ENCODE measurements at regions not wholly inside any gene's neighbourhood (a gene's known extent, or its start where the extent isn't known, plus 50 kb on each side); places are given as distances from the start of the nearest gene placed in this dataset.

GRCh38 chr2:234300391-234300925 lies 196.4 kb downstream of the ARL4C start:
- Histone ChIP-seq H3K27ac (no peak overlapping the region), H3K4me1 (no peaks in the 10 kb centered on the region), H3K4me3 (no peak overlapping the region), H3K36me3 (no peaks in the 10 kb centered on the region), H3K27me3 (no peaks in the 10 kb centered on the region), H3K9me3 (no peaks in the 10 kb centered on the region)
- ATAC-seq (peak in 2 of 4 donors; percentile 15 to 29), FAIRE-seq (no peak), DNase-seq (no peak)
- intact Hi-C loops (cut with DNase I): no loop called here
- WGBS, 2 donors: 72 to 77% methylated on average over 6 of the region's 6 CpGs
- TF ChIP-seq CTCF (IDR thresholded peaks at IDR 0.05): no peak

GRCh38 chr2:234298918-234299317 lies 198.0 kb downstream of the ARL4C start:
- intact Hi-C loops (cut with DNase I): no loop called here
- DNase-seq: no peak
- H3K4me1 ChIP-seq: no peaks in the 10 kb centered on the region
- 59 to 61% methylated on average over 3 of the region's 3 CpGs for WGBS, 2 donors
- H3K4me3 ChIP-seq: no peak overlapping the region
- ATAC-seq: no peak
- no peak for FAIRE-seq
- no peak for TF ChIP-seq CTCF (IDR thresholded peaks at IDR 0.05)
- no peaks in the 10 kb centered on the region for H3K9me3 ChIP-seq
- H3K27me3 ChIP-seq: no peaks in the 10 kb centered on the region
- no peak overlapping the region for H3K27ac ChIP-seq
- H3K36me3 ChIP-seq: no peaks in the 10 kb centered on the region

GRCh38 chr2:234296991-234297390 lies 199.9 kb downstream of the ARL4C start:
- H3K4me3 ChIP-seq: no peak overlapping the region
- FAIRE-seq: no peak
- no peak for TF ChIP-seq CTCF (IDR thresholded peaks at IDR 0.05)

GRCh38 chr2:234293973-234294372 lies 202.9 kb downstream of the ARL4C start:
- 86 to 95% methylated on average over 4 of the region's 4 CpGs for WGBS, 2 donors
- no peak for TF ChIP-seq CTCF (IDR thresholded peaks at IDR 0.05)
- H3K36me3 ChIP-seq: no peaks in the 10 kb centered on the region
- ATAC-seq (no peak), DNase-seq (no peak), FAIRE-seq (no peak)
- no peak overlapping the region for H3K27ac ChIP-seq
- no peaks in the 10 kb centered on the region for H3K27me3 ChIP-seq
- H3K9me3 ChIP-seq: no peaks in the 10 kb centered on the region
- no peak overlapping the region for H3K4me3 ChIP-seq
- intact Hi-C loops (cut with DNase I): no loop called here
- H3K4me1 ChIP-seq: peaks cover 4 to 12% (median 6%) of the 10 kb centered on the region in 3 donors

More at GRCh38 chr2:234296991-234297390, 199.9 kb downstream of the ARL4C start:
- no peaks in the 10 kb centered on the region for H3K27me3 ChIP-seq
- H3K27ac ChIP-seq: no peak overlapping the region
- H3K9me3 ChIP-seq: no peaks in the 10 kb centered on the region
- 89 to 90% methylated on average over 1 of the region's 1 CpG for WGBS, 2 donors
- no peak for ATAC-seq
- H3K36me3 ChIP-seq: no peaks in the 10 kb centered on the region
- intact Hi-C loops (cut with DNase I): no loop called here
- H3K4me1 ChIP-seq: peaks cover 0 to 6% (median 4%) of the 10 kb centered on the region in 3 donors
- DNase-seq: no peak

- Histone ChIP-seq H3K36me3 (no peaks in the 10 kb centered on the region), H3K4me3 (no peak overlapping the region), H3K27ac (no peak overlapping the region), H3K4me1 (peaks cover 4 to 12% (median 6%) of the 10 kb centered on the region in 3 donors), H3K27me3 (no peaks in the 10 kb centered on the region), H3K9me3 (no peaks in the 10 kb centered on the region)
- no peak for DNase-seq
- no peak for FAIRE-seq
- no peak for ATAC-seq
- intact Hi-C loops (cut with DNase I): no loop called here
- TF ChIP-seq CTCF (IDR thresholded peaks at IDR 0.05): no peak
Measured at GRCh38 chr2:234292962-234293243, 204.0 kb downstream of the ARL4C start.
